ENCODE measurements at regions not wholly inside any gene's neighbourhood (a gene's known extent, or its start where the extent isn't known, plus 50 kb on each side); places are given as distances from the start of the nearest gene placed in this dataset.

- no CpG with 5 or more reads among the region's 4 CpGs for WGBS (ENCODE audit: insufficient coverage)
- ChIA-PET POLR2A (no interaction called here), CTCF (no interaction called here)
- H3K79me2 ChIP-seq (ENCODE audit: control insufficient read depth, insufficient read depth, low read length): no peaks in the 10 kb centered on the region
- Mint-ChIP-seq H3K9me3 (ENCODE audit: insufficient read depth) (no peaks in the 10 kb centered on the region), H3K4me1 (no peaks in the 10 kb centered on the region), H3K27me3 (no peaks in the 10 kb centered on the region), H3K27ac (no peak overlapping the region), H3K4me3 (no peak overlapping the region)
- H3K27me3 ChIP-seq (replicated peaks in 1 of 4; ENCODE audit: control extremely low read depth in 1 of 4, control insufficient read depth in 3 of 4, insufficient read depth in 4 of 4, low read length in 3 of 4): no peaks in the 10 kb centered on the region
- no peak overlapping the region for H3K4me3 ChIP-seq (ENCODE audit: control extremely low read depth in 1 of 5, extremely low read depth in 1 of 5, insufficient read depth in 1 of 5, low read depth in 2 of 5, low read length in 4 of 5)
- no peaks in the 10 kb centered on the region for H3K4me1 ChIP-seq (ENCODE audit: control insufficient read depth in 2 of 2, insufficient read depth in 2 of 2, low read length in 2 of 2)
- intact Hi-C loops (cut with micrococcal nuclease): no loop called here
- H3K9me3 ChIP-seq (ENCODE audit: control extremely low read depth in 1 of 3, control insufficient read depth in 2 of 3, insufficient read depth in 1 of 3, low read length in 2 of 3): no peaks in the 10 kb centered on the region
- no peak overlapping the region for H3K27ac ChIP-seq (ENCODE audit: low read length in 2 of 2)
- H3K9ac ChIP-seq (ENCODE audit: low read length): no peak overlapping the region
- no peak overlapping the region for H2AFZ ChIP-seq (ENCODE audit: insufficient read depth, low read depth, low read length, poor library complexity, severe bottlenecking)
- H3K4me2 ChIP-seq (replicated peaks; ENCODE audit: low read depth, low read length, poor library complexity, severe bottlenecking): no peak overlapping the region
- no peaks in the 10 kb centered on the region for H4K20me1 ChIP-seq (ENCODE audit: control insufficient read depth, insufficient read depth, low read length, poor library complexity, severe bottlenecking)
- no peak for TF ChIP-seq CTCF (IDR thresholded peaks at IDR 0.05)
- TF ChIP-seq EZH2 (IDR thresholded peaks at IDR 0.05; ENCODE audit: borderline replicate concordance, insufficient read depth, low read depth, low read length, poor library complexity, severe bottlenecking): no peak
- ATAC-seq (ENCODE audit: low read depth): no peak
- DNase-seq: no peak
- H3K36me3 ChIP-seq (replicated peaks in 1 of 2; ENCODE audit: control extremely low read depth in 1 of 2, control insufficient read depth in 1 of 2, extremely low read depth in 1 of 2, insufficient read depth in 2 of 2, low read length in 1 of 2): no peaks in the 10 kb centered on the region
These were observed 82.8 kb upstream of the L3MBTL4 start for GRCh38 chr18:6497543-6497942.

- CTCF ChIA-PET: no interaction called here
- intact Hi-C loops (cut with micrococcal nuclease): no loop called here
- Mint-ChIP-seq H3K27me3 (peaks cover 3% of the 10 kb centered on the region), H3K27ac (no peak overlapping the region), H3K4me3 (no peak overlapping the region), H3K9me3 (ENCODE audit: insufficient read depth) (no peaks in the 10 kb centered on the region), H3K4me1 (no peaks in the 10 kb centered on the region)
- ATAC-seq (ENCODE audit: low read depth) (no peak), DNase-seq (no peak)
- no peaks in the 10 kb centered on the region for H3K36me3 ChIP-seq (replicated peaks in 1 of 2; ENCODE audit: control extremely low read depth in 1 of 2, control insufficient read depth in 1 of 2, extremely low read depth in 1 of 2, insufficient read depth in 2 of 2, low read length in 1 of 2)
- H3K4me1 ChIP-seq (ENCODE audit: control insufficient read depth in 2 of 2, insufficient read depth in 2 of 2, low read length in 2 of 2): no peaks in the 10 kb centered on the region
- H3K4me2 ChIP-seq (replicated peaks; ENCODE audit: low read depth, low read length, poor library complexity, severe bottlenecking): no peak overlapping the region
- no peak overlapping the region for H2AFZ ChIP-seq (ENCODE audit: insufficient read depth, low read depth, low read length, poor library complexity, severe bottlenecking)
- POLR2A ChIA-PET: no interaction called here
- no peaks in the 10 kb centered on the region for H3K79me2 ChIP-seq (ENCODE audit: control insufficient read depth, insufficient read depth, low read length)
- H3K9ac ChIP-seq (ENCODE audit: low read length): no peak overlapping the region
- H3K27ac ChIP-seq (ENCODE audit: low read length in 2 of 2): no peak overlapping the region
- H3K9me3 ChIP-seq (ENCODE audit: control extremely low read depth in 1 of 3, control insufficient read depth in 2 of 3, insufficient read depth in 1 of 3, low read length in 2 of 3): no peaks in the 10 kb centered on the region
- TF ChIP-seq CTCF (IDR thresholded peaks at IDR 0.05): no peak
- no peaks in the 10 kb centered on the region for H4K20me1 ChIP-seq (ENCODE audit: control insufficient read depth, insufficient read depth, low read length, poor library complexity, severe bottlenecking)
- no peaks in the 10 kb centered on the region for H3K27me3 ChIP-seq (replicated peaks in 1 of 4; ENCODE audit: control extremely low read depth in 1 of 4, control insufficient read depth in 3 of 4, insufficient read depth in 4 of 4, low read length in 3 of 4)
- H3K4me3 ChIP-seq (ENCODE audit: control extremely low read depth in 1 of 5, extremely low read depth in 1 of 5, insufficient read depth in 1 of 5, low read depth in 2 of 5, low read length in 4 of 5): no peak overlapping the region
- WGBS (ENCODE audit: insufficient coverage): no CpG with 5 or more reads among the region's 2 CpGs
These were observed 83.7 kb upstream of the L3MBTL4 start for GRCh38 chr18:6498289-6498856.
